ENCODE measurements at regions not wholly inside any gene's neighbourhood (a gene's known extent, or its start where the extent isn't known, plus 50 kb on each side); places are given as distances from the start of the nearest gene placed in this dataset.
"Not testable (repeated sequence)": the region's sequence is repeated elsewhere in the genome, so short reads cannot be mapped to it uniquely, and the experiment has no call there.

GRCh38 chr11:21794306-21794705, 398.6 kb upstream of the ANO5 start:
- no peaks in the 10 kb centered on the region for H3K4me1 ChIP-seq (ENCODE audit: control insufficient read depth in 2 of 3, insufficient read depth in 2 of 3, low read depth in 1 of 3, low read length in 3 of 3)
- H3K9ac ChIP-seq (ENCODE audit: low read length in 3 of 3) = no peak overlapping the region
- H3K36me3 ChIP-seq (ENCODE audit: control insufficient read depth in 2 of 3, insufficient read depth in 3 of 3, low read length in 3 of 3) = no peaks in the 10 kb centered on the region
- no peaks in the 10 kb centered on the region for H3K27me3 ChIP-seq (ENCODE audit: control insufficient read depth, insufficient read depth, low read length)
- intact Hi-C loops (cut with DNase I) = no loop called here
- FAIRE-seq = no peak
- DNase-seq = no peak
- no peak for TF ChIP-seq CTCF (IDR thresholded peaks at IDR 0.05; ENCODE audit: borderline replicate concordance, extremely low read depth, insufficient read depth)
- H3K9me3 ChIP-seq (ENCODE audit: control insufficient read depth in 2 of 3, insufficient read depth in 1 of 3, low read length in 3 of 3) = no peaks in the 10 kb centered on the region
- H3K27ac ChIP-seq (ENCODE audit: low read depth in 2 of 2, low read length in 2 of 2) = no peak overlapping the region
- no peak overlapping the region for H3K4me3 ChIP-seq (ENCODE audit: low read length in 3 of 3)

DNA sequence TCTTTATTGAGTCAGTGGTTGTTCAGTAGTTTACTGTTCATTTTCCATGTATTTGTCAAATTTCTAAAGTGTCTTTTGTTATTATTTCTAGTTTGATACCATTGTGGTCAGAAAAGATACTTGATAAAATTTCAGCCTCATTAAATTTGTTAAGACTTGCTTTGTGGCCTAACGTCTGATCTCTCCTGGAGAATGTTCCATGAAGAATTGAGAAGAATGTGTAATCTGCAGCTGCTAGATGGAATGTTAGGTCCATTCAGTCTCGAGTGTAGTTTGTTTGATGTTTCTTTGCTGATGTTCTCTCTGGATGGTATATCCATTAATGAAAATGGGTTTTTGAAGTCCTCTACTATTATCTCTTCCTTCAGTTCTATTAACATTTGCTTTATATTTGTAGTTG, 394.7 kb upstream of the ANO5 start:
- no peak overlapping the region for H3K4me3 ChIP-seq (ENCODE audit: low read length in 3 of 3)
- H3K27me3 ChIP-seq (ENCODE audit: control insufficient read depth, insufficient read depth, low read length) = no peaks in the 10 kb centered on the region
- no peaks in the 10 kb centered on the region for H3K4me1 ChIP-seq (ENCODE audit: control insufficient read depth in 2 of 3, insufficient read depth in 2 of 3, low read depth in 1 of 3, low read length in 3 of 3)
- FAIRE-seq = no peak
- H3K9me3 ChIP-seq (ENCODE audit: control insufficient read depth in 2 of 3, insufficient read depth in 1 of 3, low read length in 3 of 3) = no peaks in the 10 kb centered on the region
- TF ChIP-seq CTCF (IDR thresholded peaks at IDR 0.05; ENCODE audit: borderline replicate concordance, extremely low read depth, insufficient read depth) = no peak
- H3K9ac ChIP-seq (ENCODE audit: low read length in 3 of 3) = no peak overlapping the region
- H3K27ac ChIP-seq (ENCODE audit: low read depth in 2 of 2, low read length in 2 of 2) = no peak overlapping the region
- intact Hi-C loops (cut with DNase I) = no loop called here
- H3K36me3 ChIP-seq (ENCODE audit: control insufficient read depth in 2 of 3, insufficient read depth in 3 of 3, low read length in 3 of 3) = no peaks in the 10 kb centered on the region
- DNase-seq = no peak

DNA sequence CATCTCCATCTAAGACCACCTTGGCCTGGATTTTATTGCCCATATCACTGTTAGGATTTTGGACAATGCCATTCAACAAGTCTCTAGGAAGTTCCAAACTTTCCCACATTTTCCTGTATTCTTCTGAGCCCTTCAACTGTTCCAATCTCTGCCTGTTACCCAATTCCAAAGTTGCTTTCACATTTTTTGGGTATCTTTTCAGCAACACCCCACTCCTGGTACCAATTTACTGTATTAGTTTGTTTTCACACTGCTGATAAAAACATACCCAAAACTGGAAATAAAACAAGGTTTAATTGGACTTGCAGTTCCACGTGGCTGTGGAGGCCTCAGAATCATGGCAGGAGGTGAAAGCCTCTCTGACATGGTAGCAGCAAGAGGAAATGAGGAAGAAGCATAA, 388.4 kb upstream of the ANO5 start:
- H3K36me3 ChIP-seq (ENCODE audit: control insufficient read depth in 2 of 3, insufficient read depth in 3 of 3, low read length in 3 of 3); H3K9ac ChIP-seq (ENCODE audit: low read length in 3 of 3); H3K9me3 ChIP-seq (ENCODE audit: control insufficient read depth in 2 of 3, insufficient read depth in 1 of 3, low read length in 3 of 3); H3K4me3 ChIP-seq (ENCODE audit: low read length in 3 of 3); DNase-seq; H3K27ac ChIP-seq (ENCODE audit: low read depth in 2 of 2, low read length in 2 of 2); H3K4me1 ChIP-seq (ENCODE audit: control insufficient read depth in 2 of 3, insufficient read depth in 2 of 3, low read depth in 1 of 3, low read length in 3 of 3); H3K27me3 ChIP-seq (ENCODE audit: control insufficient read depth, insufficient read depth, low read length); intact Hi-C loops (cut with DNase I); FAIRE-seq: not testable (repeated sequence)

- H3K4me1 ChIP-seq (ENCODE audit: control insufficient read depth in 2 of 3, insufficient read depth in 2 of 3, low read depth in 1 of 3, low read length in 3 of 3) = no peaks in the 10 kb centered on the region
- no peak for DNase-seq
- FAIRE-seq = no peak
- no peak for TF ChIP-seq CTCF (IDR thresholded peaks at IDR 0.05; ENCODE audit: borderline replicate concordance, extremely low read depth, insufficient read depth)
- H3K36me3 ChIP-seq (ENCODE audit: control insufficient read depth in 2 of 3, insufficient read depth in 3 of 3, low read length in 3 of 3) = no peaks in the 10 kb centered on the region
- no peak overlapping the region for H3K9ac ChIP-seq (ENCODE audit: low read length in 3 of 3)
- intact Hi-C loops (cut with DNase I) = no loop called here
- H3K27me3 ChIP-seq (ENCODE audit: control insufficient read depth, insufficient read depth, low read length) = no peaks in the 10 kb centered on the region
- no peaks in the 10 kb centered on the region for H3K9me3 ChIP-seq (ENCODE audit: control insufficient read depth in 2 of 3, insufficient read depth in 1 of 3, low read length in 3 of 3)
- H3K27ac ChIP-seq (ENCODE audit: low read depth in 2 of 2, low read length in 2 of 2) = no peak overlapping the region
- H3K4me3 ChIP-seq (ENCODE audit: low read length in 3 of 3) = no peak overlapping the region
Measured at GRCh38 chr11:21806508-21806907, 386.4 kb upstream of the ANO5 start.
